Embryonic facial prominence (tissue), 1 donor: ENCODE measurements at regions not wholly inside any gene's neighbourhood (a gene's known extent, or its start where the extent isn't known, plus 50 kb on each side); places are given as distances from the start of the nearest gene placed in this dataset.
"Not testable (repeated sequence)": the region's sequence is repeated elsewhere in the genome, so short reads cannot be mapped to it uniquely, and the experiment has no call there.

Experiments used
- DNase-seq: peaks from one replicate; pipeline ENCODE4 v3.0.0-alpha.2; 2016; ENCODE audit errors: extremely low spot score

DNA sequence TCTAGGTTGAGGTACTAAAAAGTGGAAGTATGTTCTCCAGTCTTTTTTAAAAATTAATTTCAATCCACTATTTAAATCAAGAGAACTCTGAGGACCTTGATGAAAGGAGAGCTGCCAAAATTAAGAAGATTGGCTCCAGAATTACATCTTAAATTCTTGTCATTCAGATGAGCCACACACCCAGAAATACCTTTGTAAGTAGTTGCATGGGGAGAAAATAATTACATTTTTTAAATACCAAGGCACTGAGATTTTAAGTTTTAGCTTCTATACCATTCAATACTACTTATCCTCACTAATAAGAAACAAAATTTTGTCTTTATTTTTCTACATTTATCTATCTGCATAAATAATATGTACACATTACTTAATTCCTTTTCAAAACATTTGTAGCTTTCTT, 1132.8 kb downstream of the OTOL1 start:
- no peak for DNase-seq

GRCh38 chr3:162632672-162633071, 1136.1 kb downstream of the OTOL1 start:
- DNase-seq: no peak

DNA sequence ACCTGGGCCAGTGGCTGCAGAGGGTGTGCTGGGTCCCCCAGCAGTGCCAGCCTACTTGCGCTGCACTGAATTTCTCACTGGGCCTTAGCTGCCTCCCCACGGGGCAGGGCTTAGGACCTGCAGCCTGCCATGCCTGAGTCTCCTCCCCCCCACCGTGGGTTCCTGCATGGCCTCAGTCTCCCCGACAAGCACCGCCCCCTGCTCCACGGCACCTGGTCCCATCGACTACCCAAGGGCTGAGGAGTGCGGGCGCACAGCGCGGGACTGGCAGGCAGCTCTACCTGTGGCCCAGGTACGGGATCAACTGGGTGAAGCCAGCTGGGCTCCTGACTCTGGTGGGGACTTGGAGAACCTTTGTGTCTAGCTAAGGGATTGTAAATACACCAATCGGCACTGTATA, 1143.6 kb downstream of the OTOL1 start:
- DNase-seq: not testable (repeated sequence)

DNA sequence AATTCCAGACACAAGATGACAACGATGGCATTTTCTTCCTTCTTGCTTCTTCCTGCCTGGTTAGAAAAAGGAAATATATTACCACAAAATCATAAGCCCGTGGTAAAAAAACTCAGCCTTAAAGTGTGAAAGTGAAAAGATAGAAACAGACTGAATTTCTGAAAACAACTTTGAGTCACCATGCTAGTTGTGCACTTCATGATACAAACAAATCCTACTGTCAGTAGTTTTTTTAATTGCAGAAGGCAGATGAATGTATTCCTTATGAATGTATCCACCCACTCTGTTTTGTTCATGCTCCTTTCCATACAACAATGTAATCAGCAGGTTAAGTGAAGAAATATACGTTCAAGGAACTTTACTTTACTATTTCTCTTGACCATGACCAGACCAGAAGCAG, 1144.7 kb downstream of the OTOL1 start:
- no peak for DNase-seq

DNA sequence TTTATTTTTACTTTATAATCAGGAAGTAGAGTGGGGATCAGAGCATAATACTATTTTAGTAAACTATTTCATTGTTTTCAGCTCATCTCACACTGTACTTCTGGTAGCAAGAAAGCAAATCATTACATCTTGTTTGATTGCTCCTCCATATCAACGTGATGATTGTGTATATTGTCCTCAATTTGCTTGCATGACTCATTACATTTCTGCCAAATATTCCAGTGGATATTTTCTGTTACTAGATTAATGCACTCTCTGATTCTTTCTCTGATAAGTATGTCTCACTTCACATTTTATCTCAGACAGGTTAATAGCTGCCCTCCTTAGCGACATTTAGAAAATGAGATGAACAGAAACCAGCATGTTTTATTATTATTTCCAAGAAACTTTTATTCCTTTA, 1145.3 kb downstream of the OTOL1 start:
- no peak for DNase-seq

DNA sequence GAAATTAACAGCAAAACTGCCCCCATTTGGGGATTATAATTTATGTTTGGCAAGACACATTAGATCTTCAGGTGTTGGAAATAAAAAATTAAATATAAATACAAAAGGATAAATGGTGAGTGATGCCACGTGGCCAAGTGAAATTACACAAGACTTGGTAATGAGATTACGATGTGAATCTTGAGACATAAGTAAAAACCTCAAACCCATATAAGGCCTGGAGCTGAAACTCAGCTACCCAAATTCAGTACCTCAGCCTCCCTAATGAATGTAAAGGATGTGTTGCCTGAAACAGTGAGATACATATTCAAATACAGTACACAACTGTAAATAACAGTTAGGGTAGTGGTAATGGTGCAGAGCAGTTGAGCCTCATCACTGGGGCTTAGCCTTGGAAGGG, 1146.6 kb downstream of the OTOL1 start:
- DNase-seq: no peak

- no peak for DNase-seq
Observed at GRCh38 chr3:162647321-162647720, 1150.7 kb downstream of the OTOL1 start.

- no peak for DNase-seq
Observed at GRCh38 chr3:162658003-162658402, 1161.4 kb downstream of the OTOL1 start.

DNA sequence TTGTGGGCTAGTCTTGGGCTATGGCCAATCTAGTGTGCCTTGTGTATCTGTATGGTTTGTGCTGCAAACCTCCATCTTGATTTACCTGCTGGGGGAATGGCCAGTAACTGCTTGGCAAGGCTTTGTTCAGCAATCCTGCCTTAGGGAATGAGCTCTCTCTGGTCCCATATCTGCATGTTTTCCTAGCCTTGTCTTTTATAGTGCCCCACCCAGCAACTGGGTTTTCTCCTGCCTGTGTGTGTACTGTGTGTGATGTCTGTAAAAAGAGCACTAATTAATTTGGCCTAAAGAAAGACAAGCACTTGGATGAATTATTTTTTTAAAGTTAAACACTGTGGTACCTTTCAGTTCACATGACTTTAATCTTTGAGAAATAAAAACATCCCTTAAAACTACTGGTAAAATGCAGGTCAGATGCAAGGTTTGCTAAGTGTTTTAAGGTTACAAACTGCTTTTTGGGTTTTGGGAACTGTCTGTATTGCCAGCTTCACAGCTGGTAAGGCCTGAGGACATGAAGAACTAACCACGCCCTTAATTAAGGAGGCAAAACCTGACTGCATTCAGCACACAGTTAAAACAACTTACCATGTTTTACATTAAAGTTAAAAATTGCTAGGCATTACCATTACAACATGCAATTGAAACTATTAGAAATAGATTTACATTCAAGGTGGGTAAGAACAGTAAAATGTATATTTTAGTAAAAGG, 1169.2 kb downstream of the OTOL1 start:
- DNase-seq: no peak

GRCh38 chr3:162666835-162667234, 1170.2 kb downstream of the OTOL1 start:
- DNase-seq: no peak

DNA sequence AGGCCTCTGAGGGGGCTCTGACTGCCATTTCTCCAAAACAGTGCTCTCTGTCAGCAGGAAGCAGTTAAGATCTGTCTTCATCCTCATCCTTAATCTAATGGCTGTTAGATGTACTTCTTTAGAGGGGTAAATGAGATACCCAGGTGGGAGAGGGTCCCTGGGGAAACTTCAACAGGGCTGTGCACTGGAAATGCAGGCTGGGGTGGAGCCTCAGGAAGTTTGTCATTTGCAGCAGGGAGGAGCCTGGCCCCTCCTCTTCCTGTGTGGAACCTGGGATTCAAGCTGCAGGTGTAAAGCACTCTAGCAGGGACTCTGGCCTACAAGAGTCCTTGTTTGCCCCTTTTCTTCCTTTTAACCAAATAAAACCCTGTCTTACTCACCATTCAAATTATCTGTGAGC, 1173.6 kb downstream of the OTOL1 start:
- no peak for DNase-seq

DNA sequence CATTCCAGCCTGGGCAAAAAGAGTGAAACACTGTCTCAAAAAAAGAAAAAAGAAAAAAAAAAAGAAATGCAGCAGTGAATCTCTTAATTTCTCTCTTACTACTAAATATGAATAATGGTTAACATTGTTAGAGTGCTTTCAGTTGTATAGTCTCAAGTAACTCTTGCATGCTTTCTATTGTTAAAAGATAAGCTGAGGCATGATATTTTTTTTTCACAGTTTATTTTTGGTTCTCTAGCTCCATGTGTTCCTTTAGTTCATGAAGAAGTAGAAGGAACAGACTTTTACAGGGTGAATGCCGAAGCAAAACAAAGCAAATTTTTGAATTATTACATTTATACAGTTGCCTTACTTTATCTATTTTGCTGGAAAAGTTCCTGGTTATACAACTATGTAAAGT, 1180.9 kb downstream of the OTOL1 start:
- DNase-seq: no peak

DNA sequence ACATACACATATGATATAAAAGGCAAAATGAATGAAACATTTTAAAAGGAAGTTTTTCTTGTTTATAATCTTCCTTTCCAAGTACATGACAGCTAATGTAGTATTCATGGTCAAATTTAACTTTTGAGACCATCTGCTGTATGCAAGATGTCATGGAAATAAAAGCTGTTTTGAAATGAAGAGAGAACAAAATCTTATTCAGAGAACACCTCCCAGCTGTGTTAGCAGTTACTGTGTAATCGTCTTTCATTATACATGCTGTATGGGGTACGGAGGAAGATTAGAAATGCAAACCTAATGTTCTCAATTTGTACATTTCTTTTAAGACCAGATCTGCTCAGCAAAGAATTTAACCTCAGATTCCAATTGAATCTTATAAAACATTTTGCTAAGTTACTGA, 1182.3 kb downstream of the OTOL1 start:
- no peak for DNase-seq

- DNase-seq: no peak
Observed at GRCh38 chr3:162684260-162684659, 1187.7 kb downstream of the OTOL1 start.

DNA sequence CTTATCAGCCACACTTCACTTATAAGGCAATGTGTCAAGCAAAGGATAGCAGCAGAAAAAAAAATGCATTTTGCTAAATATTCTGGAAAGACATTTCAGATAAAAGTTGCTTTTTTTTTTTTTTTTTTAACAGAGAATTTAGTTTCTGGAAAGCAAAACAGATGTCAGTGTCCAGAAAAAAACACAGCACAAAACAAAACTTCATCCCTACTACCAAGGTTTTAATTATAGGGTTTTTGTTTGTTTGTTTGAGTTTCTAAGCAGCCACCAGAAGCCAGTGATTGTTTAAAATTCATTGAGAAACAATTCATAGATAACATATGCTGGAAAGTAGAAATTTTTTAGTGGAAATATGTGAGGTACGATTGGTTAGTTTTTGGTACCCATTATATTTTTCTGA, 1202.7 kb downstream of the OTOL1 start:
- no peak for DNase-seq

- DNase-seq: no peak
Observed at GRCh38 chr3:162701211-162701610, 1204.6 kb downstream of the OTOL1 start.

GRCh38 chr3:162702768-162703385, 1206.3 kb downstream of the OTOL1 start:
- no peak for DNase-seq

- no peak for DNase-seq
Observed at GRCh38 chr3:162704238-162704637, 1207.6 kb downstream of the OTOL1 start.

DNA sequence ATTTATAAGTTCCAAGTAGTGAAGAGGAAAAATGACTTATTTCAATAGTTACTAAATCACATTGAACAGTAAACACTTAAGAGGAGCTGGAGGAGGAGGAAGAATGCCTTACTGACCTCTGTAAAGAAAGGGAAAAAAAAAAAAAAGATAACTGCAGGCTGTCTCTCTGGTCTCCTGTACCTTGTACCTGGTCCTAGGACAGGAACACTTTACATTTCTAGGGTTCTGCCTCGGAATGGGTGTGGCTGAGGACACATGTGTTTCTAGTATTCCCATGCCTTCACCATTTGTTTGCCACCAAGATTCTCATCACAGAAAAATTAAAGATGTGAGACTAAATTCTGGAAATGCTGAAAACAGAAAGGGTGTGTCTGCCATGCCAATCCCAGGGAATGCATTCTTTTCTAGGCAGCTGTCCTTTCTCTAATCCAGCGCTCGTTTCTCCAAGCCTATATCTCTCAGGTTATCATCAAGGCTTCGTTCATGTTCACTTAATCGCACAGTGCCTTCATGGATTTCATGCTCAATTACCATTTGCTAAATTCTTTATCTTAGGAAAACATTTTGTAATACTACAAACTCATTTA, 1208.3 kb downstream of the OTOL1 start:
- no peak for DNase-seq

GRCh38 chr3:162708394-162708793, 1211.8 kb downstream of the OTOL1 start:
- not testable (repeated sequence) for DNase-seq

DNA sequence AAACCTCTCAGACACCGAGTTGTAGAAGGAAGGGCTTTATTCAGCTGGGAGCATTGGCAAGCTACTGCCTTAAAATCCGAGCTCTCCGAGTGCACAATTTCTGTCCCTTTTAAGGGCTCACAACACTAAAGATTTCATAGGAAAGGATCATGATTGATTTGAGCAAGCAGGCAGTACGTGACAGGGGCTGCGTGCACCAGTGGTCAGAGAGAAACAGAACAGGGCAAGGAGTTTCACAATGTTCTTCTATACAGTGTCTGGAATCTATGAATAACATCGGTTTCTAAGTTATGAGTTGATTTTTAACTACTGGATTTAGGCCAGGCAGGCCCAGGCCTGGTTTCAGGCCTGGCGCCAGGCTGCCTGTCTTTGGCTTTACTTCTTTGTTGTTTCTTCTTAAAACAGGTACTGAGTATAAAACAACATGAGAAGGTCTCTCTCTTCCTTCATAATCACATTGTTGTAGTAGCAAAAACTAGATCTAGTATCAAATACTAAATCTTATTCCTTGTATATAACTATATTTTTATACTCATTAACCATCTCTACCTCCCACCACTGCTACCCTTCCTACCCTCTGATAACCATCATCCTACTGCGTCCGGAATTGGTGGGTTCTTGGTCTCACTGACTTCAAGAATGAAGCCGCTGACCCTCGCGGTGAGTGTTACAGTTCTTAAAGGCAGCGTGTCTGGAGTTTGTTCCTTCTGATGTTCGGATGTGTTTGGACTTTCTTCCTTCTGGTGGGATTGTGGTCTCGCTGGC, 1212.5 kb downstream of the OTOL1 start:
- DNase-seq: not testable (repeated sequence)

DNA sequence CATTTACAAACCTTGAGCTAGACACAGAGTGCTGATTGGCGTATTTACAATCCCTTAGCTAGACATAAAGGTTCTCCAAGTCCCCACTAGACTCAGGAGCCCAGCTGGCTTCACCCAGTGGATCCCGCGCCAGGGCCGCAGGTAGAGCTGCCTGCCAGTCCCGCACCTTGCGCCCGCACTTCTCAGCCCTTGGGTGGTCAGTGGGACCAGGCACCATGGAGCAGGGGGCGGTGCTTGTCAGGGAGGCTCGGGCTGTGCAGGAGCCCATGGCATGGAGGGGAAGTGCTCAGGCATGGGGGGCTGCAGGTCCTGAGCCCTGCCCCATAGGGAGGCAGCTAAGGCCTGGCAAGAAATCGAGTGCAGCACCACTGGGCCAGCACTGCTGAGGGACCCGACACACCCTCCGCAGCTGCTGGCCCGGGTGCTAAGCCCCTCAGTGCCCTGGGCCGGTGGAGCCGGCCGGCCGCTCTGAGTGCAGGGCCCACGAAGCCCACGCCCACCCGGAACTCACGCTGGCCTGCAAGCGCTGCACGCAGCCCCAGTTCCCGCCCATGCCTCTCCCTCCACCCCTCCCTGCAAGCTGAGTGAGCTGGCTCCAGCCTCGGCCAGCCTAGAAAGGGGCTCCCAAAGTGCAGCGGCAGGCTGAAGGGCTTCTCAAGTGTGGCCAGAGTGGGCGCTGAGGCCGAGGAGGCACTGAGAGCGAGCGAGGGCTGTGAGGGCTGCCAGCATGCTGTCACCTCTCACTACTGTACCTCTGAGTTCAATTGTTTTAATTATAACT, 1213.9 kb downstream of the OTOL1 start:
- DNase-seq: no peak
